Neural cell (in vitro differentiated cells): ENCODE measurements at regions not wholly inside any gene's neighbourhood (a gene's known extent, or its start where the extent isn't known, plus 50 kb on each side); places are given as distances from the start of the nearest gene placed in this dataset.

ENCODE experiments used
- CTCF ChIP-seq: fragments of 450-650 bp; IDR thresholded peaks from 2 replicates; pipeline ENCODE4 v1.5.1; 2014; ENCODE audit warnings: antibody characterized with exemption, mild to moderate bottlenecking, moderate library complexity; ENCODE audit not compliant: poor library complexity, severe bottlenecking
- EP300 ChIP-seq: fragments of 450-650 bp; conservative IDR thresholded peaks from 2 replicates; pipeline ENCODE4 v1.6.1; 2014; ENCODE audit warnings: antibody characterized with exemption, mild to moderate bottlenecking, moderate library complexity; ENCODE audit not compliant: poor library complexity, severe bottlenecking
- EZH2 ChIP-seq: fragments of 200-600, 300-800 bp; shearing (Covaris generic), sonication (generic); IDR thresholded peaks from 2 replicates; pipeline ENCODE4 v1.6.1; 2014; ENCODE audit warnings: antibody characterized with exemption, low read length, borderline replicate concordance, mild to moderate bottlenecking; ENCODE audit not compliant: insufficient read depth, poor library complexity, severe bottlenecking
- POLR2AphosphoS5 ChIP-seq: IDR thresholded peaks from 2 replicates; pipeline ENCODE4 v1.6.1; 2012
- SMC3 ChIP-seq: fragments of 450-650 bp; conservative IDR thresholded peaks from 2 replicates; pipeline ENCODE4 v1.6.1; 2014; ENCODE audit warnings: antibody characterized with exemption, mild to moderate bottlenecking, moderate library complexity; ENCODE audit not compliant: poor library complexity

- TF ChIP-seq CTCF = no peak
- TF ChIP-seq POLR2AphosphoS5 = no peak
- no peak for TF ChIP-seq EZH2
- TF ChIP-seq EP300 = no peak
- no peak for TF ChIP-seq SMC3
Measured at GRCh38 chr5:93873211-93873736, 131.9 kb upstream of the POU5F2 start.
